ENCODE measurements at regions not wholly inside any gene's neighbourhood (a gene's known extent, or its start where the extent isn't known, plus 50 kb on each side); places are given as distances from the start of the nearest gene placed in this dataset.
"Not testable (repeated sequence)": the region's sequence is repeated elsewhere in the genome, so short reads cannot be mapped to it uniquely, and the experiment has no call there.

GRCh38 chr17:31721291-31722025, 137.6 kb downstream of the COPRS start:
- no peaks in the 10 kb centered on the region for H3K36me3 ChIP-seq
- no peak overlapping the region for H3K4me3 ChIP-seq
- no peak for TF ChIP-seq CTCF (IDR thresholded peaks at IDR 0.05; ENCODE audit: borderline replicate concordance)
- no peaks in the 10 kb centered on the region for H3K9me3 ChIP-seq (replicated peaks)
- DNase-seq: no peak
- peaks cover 36% of the 10 kb centered on the region for H3K4me1 ChIP-seq
- H3K27ac ChIP-seq (replicated peaks): peak overlapping the region; percentile 77
- intact Hi-C loops (cut with micrococcal nuclease): no loop called here
- no peaks in the 10 kb centered on the region for H3K27me3 ChIP-seq (ENCODE audit: low read depth)

GRCh38 chr17:31717251-31717650, 141.8 kb downstream of the COPRS start:
- H3K9me3 ChIP-seq (replicated peaks); DNase-seq; H3K4me3 ChIP-seq; H3K27me3 ChIP-seq (ENCODE audit: low read depth); H3K36me3 ChIP-seq; intact Hi-C loops (cut with micrococcal nuclease); H3K27ac ChIP-seq (replicated peaks): not testable (repeated sequence)
- H3K4me1 ChIP-seq: peaks cover 13% of the 10 kb centered on the region

GRCh38 chr17:31715446-31715845, 143.6 kb downstream of the COPRS start:
- no peaks in the 10 kb centered on the region for H3K4me1 ChIP-seq
- no peak for TF ChIP-seq CTCF (IDR thresholded peaks at IDR 0.05; ENCODE audit: borderline replicate concordance)
- no peaks in the 10 kb centered on the region for H3K27me3 ChIP-seq (ENCODE audit: low read depth)
- DNase-seq: no peak
- H3K36me3 ChIP-seq: no peaks in the 10 kb centered on the region
- no peaks in the 10 kb centered on the region for H3K9me3 ChIP-seq (replicated peaks)
- no peak overlapping the region for H3K27ac ChIP-seq (replicated peaks)
- H3K4me3 ChIP-seq: no peak overlapping the region
- intact Hi-C loops (cut with micrococcal nuclease): no loop called here

- H3K4me1 ChIP-seq: no peaks in the 10 kb centered on the region
- no peak overlapping the region for H3K27ac ChIP-seq (replicated peaks)
- H3K27me3 ChIP-seq (ENCODE audit: low read depth): no peaks in the 10 kb centered on the region
- TF ChIP-seq CTCF (IDR thresholded peaks at IDR 0.05; ENCODE audit: borderline replicate concordance): no peak
- intact Hi-C loops (cut with micrococcal nuclease): no loop called here
- H3K36me3 ChIP-seq: no peaks in the 10 kb centered on the region
- H3K4me3 ChIP-seq: no peak overlapping the region
- H3K9me3 ChIP-seq (replicated peaks): no peaks in the 10 kb centered on the region
- no peak for DNase-seq
Measured at GRCh38 chr17:31704483-31704882, 154.6 kb downstream of the COPRS start.

- Histone ChIP-seq H3K4me1 (peaks cover 8% of the 10 kb centered on the region), H3K4me3 (no peak overlapping the region), H3K9me3 (replicated peaks) (no peaks in the 10 kb centered on the region), H3K27me3 (ENCODE audit: low read depth) (no peaks in the 10 kb centered on the region), H3K36me3 (no peaks in the 10 kb centered on the region), H3K27ac (replicated peaks) (no peak overlapping the region)
- no peak for DNase-seq
- TF ChIP-seq CTCF (IDR thresholded peaks at IDR 0.05; ENCODE audit: borderline replicate concordance): no peak
- intact Hi-C loops (cut with micrococcal nuclease): no loop called here
Measured at GRCh38 chr17:31702041-31702440, 157.0 kb downstream of the COPRS start.

GRCh38 chr17:31700973-31701372, 158.1 kb downstream of the COPRS start:
- no peak for DNase-seq
- Histone ChIP-seq H3K27me3 (ENCODE audit: low read depth) (no peaks in the 10 kb centered on the region), H3K4me1 (peaks cover 16% of the 10 kb centered on the region), H3K36me3 (no peaks in the 10 kb centered on the region), H3K4me3 (no peak overlapping the region), H3K9me3 (replicated peaks) (no peaks in the 10 kb centered on the region), H3K27ac (replicated peaks) (peak overlapping the region; percentile 12)
- intact Hi-C loops (cut with micrococcal nuclease): no loop called here
- TF ChIP-seq CTCF (IDR thresholded peaks at IDR 0.05; ENCODE audit: borderline replicate concordance): no peak
